Kidney (tissue), 13 donors: ENCODE measurements at regions not wholly inside any gene's neighbourhood (a gene's known extent, or its start where the extent isn't known, plus 50 kb on each side); places are given as distances from the start of the nearest gene placed in this dataset.

Experiments used
- DNase-seq, 5 donors: peaks; one replicate each; pipeline ENCODE4 v3.0.0-alpha.2; 2013 to 2020
- FAIRE-seq: peaks from 2 replicates; lab custom pipeline; 2012; peaks lifted over from hg19 to GRCh38; lab: Jason Lieb, UNC
- H3K27ac ChIP-seq, 2 donors: one replicate each; pipeline ENCODE4 v1.7.0; 2013; ENCODE audit warnings: low read depth in 2 of 2, low read length in 2 of 2, inconsistent platforms in 1 of 2
- H3K27me3 ChIP-seq: one replicate; pipeline ENCODE4 v1.7.1; 2013; ENCODE audit warnings: low read length, inconsistent platforms; ENCODE audit not compliant: control insufficient read depth, insufficient read depth
- H3K36me3 ChIP-seq, 3 donors: one replicate each; pipeline versions ENCODE4 v1.7.0 to v1.7.1; 2013; ENCODE audit warnings: low read length in 3 of 3, control low read depth in 1 of 3, inconsistent platforms in 1 of 3; ENCODE audit not compliant: insufficient read depth in 3 of 3, control insufficient read depth in 2 of 3
- H3K4me1 ChIP-seq, 3 donors: one replicate each; pipeline versions ENCODE4 v1.7.0 to v1.7.1; 2013; ENCODE audit warnings: low read length in 3 of 3, inconsistent platforms in 1 of 3, low read depth in 1 of 3; ENCODE audit not compliant: control insufficient read depth in 2 of 3, insufficient read depth in 2 of 3
- H3K4me3 ChIP-seq, 3 donors: one replicate each; pipeline versions ENCODE4 v1.7.0 to v1.8.1; 2013; ENCODE audit warnings: low read length in 3 of 3, control low read depth in 1 of 3, inconsistent platforms in 1 of 3
- H3K9ac ChIP-seq, 3 donors: one replicate each; pipeline versions ENCODE4 v1.7.0 to v1.7.1; 2013; ENCODE audit warnings: low read length in 3 of 3, control low read depth in 1 of 3, inconsistent platforms in 1 of 3
- H3K9me3 ChIP-seq, 3 donors: one replicate each; pipeline versions ENCODE4 v1.7.0 to v1.7.1; 2013; ENCODE audit warnings: low read length in 3 of 3, control low read depth in 1 of 3, inconsistent platforms in 1 of 3; ENCODE audit not compliant: control insufficient read depth in 2 of 3, insufficient read depth in 1 of 3
- intact Hi-C: fragments of 100-400 bp; cut with DNase I; formaldehyde crosslinking; loops from one replicate; pipeline ENCODE4 v1.11.1; 2022
- TF ChIP-seq, protein P1 (sequence below): IDR thresholded peaks from 3 replicates; pipeline ENCODE4 v1.5.1; 2012; ENCODE audit warnings: mild to moderate bottlenecking, moderate library complexity, borderline replicate concordance; ENCODE audit not compliant: insufficient read depth; ENCODE audit errors: extremely low read depth
- donor health status: control.
- donor health status: control.
- donor health status: control.
- donor health status: control.
- donor health status: control.
- donor health status: DM: yes; HTN: yes; CAD: no.
- donor health status: Normal renal cell carcinoma (clear cell type).

DNA sequence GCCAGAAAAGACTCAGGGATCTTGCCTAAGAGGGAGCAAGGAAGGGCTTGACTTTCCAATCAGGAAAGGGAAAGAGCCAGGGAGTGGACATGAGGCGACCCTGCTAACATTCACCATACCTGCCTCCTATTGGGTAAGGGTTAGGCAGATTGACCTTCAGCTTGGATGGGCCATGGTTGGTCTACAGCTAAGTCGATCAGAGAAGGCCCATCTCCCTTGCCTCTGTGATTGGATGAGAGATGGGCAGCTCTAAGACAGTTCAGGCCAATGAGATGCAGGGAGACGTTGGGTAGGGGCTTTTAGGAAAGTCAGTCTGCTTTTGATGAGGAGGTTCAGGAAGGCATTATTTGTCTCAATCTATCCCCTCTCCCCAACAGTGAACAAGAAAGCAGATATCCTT lies 135.0 kb upstream of the STC2 start:
- TF ChIP-seq, protein P1, sequence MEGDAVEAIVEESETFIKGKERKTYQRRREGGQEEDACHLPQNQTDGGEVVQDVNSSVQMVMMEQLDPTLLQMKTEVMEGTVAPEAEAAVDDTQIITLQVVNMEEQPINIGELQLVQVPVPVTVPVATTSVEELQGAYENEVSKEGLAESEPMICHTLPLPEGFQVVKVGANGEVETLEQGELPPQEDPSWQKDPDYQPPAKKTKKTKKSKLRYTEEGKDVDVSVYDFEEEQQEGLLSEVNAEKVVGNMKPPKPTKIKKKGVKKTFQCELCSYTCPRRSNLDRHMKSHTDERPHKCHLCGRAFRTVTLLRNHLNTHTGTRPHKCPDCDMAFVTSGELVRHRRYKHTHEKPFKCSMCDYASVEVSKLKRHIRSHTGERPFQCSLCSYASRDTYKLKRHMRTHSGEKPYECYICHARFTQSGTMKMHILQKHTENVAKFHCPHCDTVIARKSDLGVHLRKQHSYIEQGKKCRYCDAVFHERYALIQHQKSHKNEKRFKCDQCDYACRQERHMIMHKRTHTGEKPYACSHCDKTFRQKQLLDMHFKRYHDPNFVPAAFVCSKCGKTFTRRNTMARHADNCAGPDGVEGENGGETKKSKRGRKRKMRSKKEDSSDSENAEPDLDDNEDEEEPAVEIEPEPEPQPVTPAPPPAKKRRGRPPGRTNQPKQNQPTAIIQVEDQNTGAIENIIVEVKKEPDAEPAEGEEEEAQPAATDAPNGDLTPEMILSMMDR, result no peak
- Histone ChIP-seq H3K9me3 (peaks cover 0 to 6% (median 0%) of the 10 kb centered on the region in 3 donors), H3K36me3 (no peaks in the 10 kb centered on the region), H3K4me1 (no peaks in the 10 kb centered on the region), H3K9ac (no peak overlapping the region), H3K27me3 (no peaks in the 10 kb centered on the region), H3K4me3 (no peak overlapping the region), H3K27ac (no peak overlapping the region)
- FAIRE-seq (no peak), DNase-seq (no peak)
- intact Hi-C loops, result no loop called here

DNA sequence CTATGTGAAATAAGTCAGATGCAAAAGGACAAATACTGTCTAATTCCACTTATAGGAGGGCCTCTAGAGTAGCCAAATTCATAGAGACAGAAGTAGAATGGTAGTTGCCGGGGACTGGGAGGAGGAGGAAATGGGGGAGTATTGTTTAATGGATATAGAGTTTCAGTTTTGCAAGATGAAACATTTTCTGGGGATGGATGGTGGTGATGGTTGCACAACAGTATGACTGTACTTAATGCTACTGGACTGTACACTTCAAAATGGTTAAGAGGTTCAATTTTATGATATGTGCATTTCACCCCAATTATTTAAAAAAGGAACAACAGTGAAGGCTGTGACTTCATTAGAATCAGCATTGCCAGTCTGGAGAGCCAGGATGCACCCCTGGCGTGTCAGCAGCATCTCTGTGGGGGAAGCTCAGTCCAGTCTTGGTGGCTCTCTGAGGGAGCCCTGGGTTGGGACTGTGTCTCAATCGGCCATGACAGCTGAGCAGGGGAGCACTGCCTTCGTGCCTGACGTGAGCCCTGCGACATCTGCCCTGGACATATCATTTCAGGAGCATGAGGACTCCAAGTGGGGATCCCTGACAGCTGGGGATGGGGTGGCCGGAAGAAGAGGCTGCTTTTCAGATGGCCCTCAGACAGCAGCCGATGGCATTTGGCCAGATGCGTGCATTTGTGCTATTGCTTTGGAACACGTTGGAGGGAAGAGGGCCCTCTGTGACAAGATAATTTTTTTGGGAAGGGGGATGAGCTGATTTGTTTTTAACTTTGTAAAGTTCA lies 130.8 kb upstream of the STC2 start:
- Histone ChIP-seq H3K4me1 (no peaks in the 10 kb centered on the region), H3K9ac (no peak overlapping the region), H3K36me3 (no peaks in the 10 kb centered on the region), H3K9me3 (no peaks in the 10 kb centered on the region), H3K4me3 (no peak overlapping the region), H3K27ac (no peak overlapping the region), H3K27me3 (no peaks in the 10 kb centered on the region)
- DNase-seq, result no peak
- intact Hi-C loops, result no loop called here
- no peak for FAIRE-seq
- TF ChIP-seq, protein P1, result no peak

DNA sequence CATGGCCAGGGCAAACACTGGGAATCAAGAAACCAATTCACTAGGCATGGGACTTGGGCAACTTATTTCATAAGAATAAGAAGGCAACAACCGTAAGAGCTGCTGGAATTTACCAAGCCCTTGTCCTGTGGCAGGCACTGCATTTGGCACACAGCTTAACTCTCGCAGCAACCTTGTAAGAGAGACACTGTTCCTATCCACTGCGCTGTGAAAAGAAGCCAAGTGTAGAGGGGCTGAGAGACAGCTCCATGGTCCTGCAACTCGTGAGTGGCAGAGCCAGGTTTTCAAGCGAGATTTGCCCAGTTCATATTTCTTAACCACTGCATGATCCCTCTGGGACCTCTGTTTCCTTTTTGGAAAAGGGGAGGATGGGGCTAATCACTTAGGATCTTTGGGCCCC lies 129.3 kb upstream of the STC2 start:
- Histone ChIP-seq H3K9me3 (no peaks in the 10 kb centered on the region), H3K27ac (no peak overlapping the region), H3K4me3 (no peak overlapping the region), H3K9ac (no peak overlapping the region), H3K4me1 (no peaks in the 10 kb centered on the region), H3K36me3 (no peaks in the 10 kb centered on the region), H3K27me3 (no peaks in the 10 kb centered on the region)
- DNase-seq (no peak), FAIRE-seq (no peak)
- intact Hi-C loops, result no loop called here
- TF ChIP-seq, protein P1, result no peak

DNA sequence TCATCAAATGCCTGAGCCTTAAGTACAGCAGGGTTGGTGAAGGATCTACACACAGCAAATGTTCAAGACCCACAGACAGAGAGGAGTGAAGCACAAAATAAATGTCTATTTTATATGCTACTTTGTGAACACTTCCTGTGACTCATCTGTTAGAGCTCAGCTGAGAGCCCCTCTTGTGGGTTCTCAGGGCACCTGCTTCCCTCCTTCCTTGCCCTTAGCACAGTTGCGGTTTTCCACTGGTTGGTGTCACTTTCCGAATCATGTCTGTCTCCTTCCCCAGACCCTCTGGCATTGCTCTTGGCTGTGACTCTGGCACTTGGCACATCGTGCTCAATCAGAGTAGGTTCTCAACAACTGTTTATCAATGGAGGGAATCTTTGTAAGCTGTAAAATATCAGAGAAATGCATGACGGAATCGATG lies 128.5 kb upstream of the STC2 start:
- no peaks in the 10 kb centered on the region for H3K4me1 ChIP-seq
- H3K4me3 ChIP-seq, result no peak overlapping the region
- intact Hi-C loops, result no loop called here
- TF ChIP-seq, protein P1, result no peak
- H3K9ac ChIP-seq, result no peak overlapping the region
- no peak for FAIRE-seq
- H3K27ac ChIP-seq, result no peak overlapping the region
- H3K27me3 ChIP-seq, result no peaks in the 10 kb centered on the region
- no peak for DNase-seq
- H3K9me3 ChIP-seq, result no peaks in the 10 kb centered on the region
- H3K36me3 ChIP-seq, result no peaks in the 10 kb centered on the region
